Esophagus squamous epithelium (tissue), 4 donors: ENCODE measurements at regions not wholly inside any gene's neighbourhood (a gene's known extent, or its start where the extent isn't known, plus 50 kb on each side); places are given as distances from the start of the nearest gene placed in this dataset.

ENCODE experiments used
- POLR2A ChIP-seq, 4 donors: fragments of 450-650 bp; IDR thresholded peaks; one replicate each; pipeline ENCODE4 v1.6.1; 2017; ENCODE audit warnings: antibody characterized with exemption in 4 of 4, mild to moderate bottlenecking in 4 of 4, moderate library complexity in 3 of 4
- TF ChIP-seq, protein P1 (sequence below), 6 experiments: fragments of 450-650 bp in 4 of 6; fragments of 200-600 bp in 2 of 6; sonication (generic) in 2 of 6; IDR thresholded peaks; one replicate each; pipeline ENCODE4 v1.5.1; 2016 to 2019; ENCODE audit warnings: antibody characterized with exemption in 6 of 6, mild to moderate bottlenecking in 4 of 6, moderate library complexity in 4 of 6

DNA sequence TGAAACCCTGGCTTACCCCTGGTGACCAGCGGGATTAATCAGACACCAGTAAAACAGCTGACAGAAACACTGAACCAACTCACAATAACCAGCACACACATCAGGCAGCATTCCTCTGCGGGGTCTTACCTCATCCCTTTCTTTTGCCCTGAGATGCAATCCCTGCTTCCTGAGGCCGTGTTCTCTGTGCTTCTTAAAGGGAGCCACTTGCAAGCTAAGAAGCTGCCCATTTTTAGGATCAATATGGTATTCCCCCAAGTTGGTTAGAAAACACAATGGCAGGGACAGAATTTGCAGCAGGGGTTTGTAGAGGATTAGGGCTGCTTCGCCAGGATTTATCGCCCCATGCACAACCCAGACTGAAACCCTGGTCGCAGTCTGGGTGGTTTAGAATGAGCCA lies 74.7 kb upstream of the OLIG2 start:
- TF ChIP-seq, protein P1, sequence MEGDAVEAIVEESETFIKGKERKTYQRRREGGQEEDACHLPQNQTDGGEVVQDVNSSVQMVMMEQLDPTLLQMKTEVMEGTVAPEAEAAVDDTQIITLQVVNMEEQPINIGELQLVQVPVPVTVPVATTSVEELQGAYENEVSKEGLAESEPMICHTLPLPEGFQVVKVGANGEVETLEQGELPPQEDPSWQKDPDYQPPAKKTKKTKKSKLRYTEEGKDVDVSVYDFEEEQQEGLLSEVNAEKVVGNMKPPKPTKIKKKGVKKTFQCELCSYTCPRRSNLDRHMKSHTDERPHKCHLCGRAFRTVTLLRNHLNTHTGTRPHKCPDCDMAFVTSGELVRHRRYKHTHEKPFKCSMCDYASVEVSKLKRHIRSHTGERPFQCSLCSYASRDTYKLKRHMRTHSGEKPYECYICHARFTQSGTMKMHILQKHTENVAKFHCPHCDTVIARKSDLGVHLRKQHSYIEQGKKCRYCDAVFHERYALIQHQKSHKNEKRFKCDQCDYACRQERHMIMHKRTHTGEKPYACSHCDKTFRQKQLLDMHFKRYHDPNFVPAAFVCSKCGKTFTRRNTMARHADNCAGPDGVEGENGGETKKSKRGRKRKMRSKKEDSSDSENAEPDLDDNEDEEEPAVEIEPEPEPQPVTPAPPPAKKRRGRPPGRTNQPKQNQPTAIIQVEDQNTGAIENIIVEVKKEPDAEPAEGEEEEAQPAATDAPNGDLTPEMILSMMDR (IDR thresholded peaks at IDR 0.05): no peak
- TF ChIP-seq POLR2A (IDR thresholded peaks at IDR 0.05): no peak
